Thyroid gland (tissue), 4 donors: ENCODE measurements at regions not wholly inside any gene's neighbourhood (a gene's known extent, or its start where the extent isn't known, plus 50 kb on each side); places are given as distances from the start of the nearest gene placed in this dataset.

Experiments used
- DNase-seq, 2 donors: peaks; one replicate each; pipeline ENCODE4 v3.0.0-alpha.2; 2019
- H3K27ac ChIP-seq, 3 donors: fragments of 200-600 bp; sonication (generic); 1 replicate in 2 of 3; 2 replicates in 1 of 3; pipeline ENCODE4 v1.5.1; 2016 to 2019; ENCODE audit warnings: mild to moderate bottlenecking in 1 of 3, moderate library complexity in 1 of 3
- H3K27me3 ChIP-seq: fragments of 200-600 bp; sonication (generic); one replicate; pipeline ENCODE4 v1.5.1; 2019
- H3K36me3 ChIP-seq, 2 donors: fragments of 200-600 bp; sonication (generic); one replicate each; pipeline ENCODE4 v1.5.1; 2016 to 2019
- H3K4me1 ChIP-seq, 2 donors: fragments of 200-600 bp; sonication (generic); one replicate each; pipeline ENCODE4 v1.5.1; 2017 to 2019
- H3K4me3 ChIP-seq, 3 donors: fragments of 200-600 bp; sonication (generic); replicated peaks in 1 of 3; 1 replicate in 2 of 3; 2 replicates in 1 of 3; pipeline ENCODE4 v1.5.1; 2016; ENCODE audit warnings: mild to moderate bottlenecking in 1 of 3
- H3K9me3 ChIP-seq: fragments of 200-600 bp; sonication (generic); one replicate; pipeline ENCODE4 v1.5.1; 2017
- POLR2A ChIP-seq, 2 donors: fragments of 450-650 bp; IDR thresholded peaks; one replicate each; pipeline ENCODE4 v1.6.1; 2017; ENCODE audit warnings: antibody characterized with exemption in 2 of 2, mild to moderate bottlenecking in 2 of 2, moderate library complexity in 1 of 2
- WGBS, 2 donors: methylation state at CpG; one replicate each; pipeline ENCODE4 v1.1.5; 2017; 5-methylcytosine and 5-hydroxymethylcytosine counted together
- intact Hi-C: fragments of 100-400 bp; cut with DNase I; formaldehyde crosslinking; loops from one replicate; pipeline ENCODE4 v1.15.1; 2023
- TF ChIP-seq, protein P1 (sequence below), 6 experiments: fragments of 200-600 bp in 3 of 6; fragments of 450-650 bp in 3 of 6; sonication (generic) in 3 of 6; IDR thresholded peaks; one replicate each; pipeline ENCODE4 v1.5.1; 2016 to 2019; ENCODE audit warnings: antibody characterized with exemption in 6 of 6, mild to moderate bottlenecking in 2 of 6, inconsistent platforms in 1 of 6, moderate library complexity in 1 of 6

DNA sequence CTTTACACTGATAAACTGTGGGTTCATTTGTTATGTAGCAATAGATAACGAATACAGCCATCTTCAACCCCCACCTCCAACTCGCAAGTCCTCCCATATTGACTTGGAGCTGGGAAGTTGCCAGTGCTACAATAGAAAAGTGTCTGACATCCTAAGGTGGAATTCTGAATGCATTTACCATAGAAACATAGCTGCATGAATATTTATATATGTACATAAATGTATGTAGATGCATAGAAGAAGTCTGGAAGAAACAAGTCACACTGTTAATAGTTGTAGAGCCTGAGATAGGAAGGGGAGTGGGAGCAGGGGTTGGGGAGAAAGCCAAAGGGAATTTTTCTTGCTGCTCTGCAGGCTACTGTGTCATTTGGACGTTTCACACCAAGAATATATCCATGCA, 88.1 kb upstream of the SSBP2 start:
- H3K9me3 ChIP-seq: no peaks in the 10 kb centered on the region
- H3K4me3 ChIP-seq: no peak overlapping the region
- no peaks in the 10 kb centered on the region for H3K27me3 ChIP-seq
- H3K27ac ChIP-seq: no peak overlapping the region
- no peak for DNase-seq
- WGBS, 2 donors: 86% methylated on average over 3 of the region's 3 CpGs
- intact Hi-C loops: no loop called here
- TF ChIP-seq, protein P1, sequence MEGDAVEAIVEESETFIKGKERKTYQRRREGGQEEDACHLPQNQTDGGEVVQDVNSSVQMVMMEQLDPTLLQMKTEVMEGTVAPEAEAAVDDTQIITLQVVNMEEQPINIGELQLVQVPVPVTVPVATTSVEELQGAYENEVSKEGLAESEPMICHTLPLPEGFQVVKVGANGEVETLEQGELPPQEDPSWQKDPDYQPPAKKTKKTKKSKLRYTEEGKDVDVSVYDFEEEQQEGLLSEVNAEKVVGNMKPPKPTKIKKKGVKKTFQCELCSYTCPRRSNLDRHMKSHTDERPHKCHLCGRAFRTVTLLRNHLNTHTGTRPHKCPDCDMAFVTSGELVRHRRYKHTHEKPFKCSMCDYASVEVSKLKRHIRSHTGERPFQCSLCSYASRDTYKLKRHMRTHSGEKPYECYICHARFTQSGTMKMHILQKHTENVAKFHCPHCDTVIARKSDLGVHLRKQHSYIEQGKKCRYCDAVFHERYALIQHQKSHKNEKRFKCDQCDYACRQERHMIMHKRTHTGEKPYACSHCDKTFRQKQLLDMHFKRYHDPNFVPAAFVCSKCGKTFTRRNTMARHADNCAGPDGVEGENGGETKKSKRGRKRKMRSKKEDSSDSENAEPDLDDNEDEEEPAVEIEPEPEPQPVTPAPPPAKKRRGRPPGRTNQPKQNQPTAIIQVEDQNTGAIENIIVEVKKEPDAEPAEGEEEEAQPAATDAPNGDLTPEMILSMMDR (IDR thresholded peaks at IDR 0.05): no peak
- no peak for TF ChIP-seq POLR2A (IDR thresholded peaks at IDR 0.05)
- H3K4me1 ChIP-seq: peaks cover 3 to 4% of the 10 kb centered on the region in 2 donors
- H3K36me3 ChIP-seq: no peaks in the 10 kb centered on the region

DNA sequence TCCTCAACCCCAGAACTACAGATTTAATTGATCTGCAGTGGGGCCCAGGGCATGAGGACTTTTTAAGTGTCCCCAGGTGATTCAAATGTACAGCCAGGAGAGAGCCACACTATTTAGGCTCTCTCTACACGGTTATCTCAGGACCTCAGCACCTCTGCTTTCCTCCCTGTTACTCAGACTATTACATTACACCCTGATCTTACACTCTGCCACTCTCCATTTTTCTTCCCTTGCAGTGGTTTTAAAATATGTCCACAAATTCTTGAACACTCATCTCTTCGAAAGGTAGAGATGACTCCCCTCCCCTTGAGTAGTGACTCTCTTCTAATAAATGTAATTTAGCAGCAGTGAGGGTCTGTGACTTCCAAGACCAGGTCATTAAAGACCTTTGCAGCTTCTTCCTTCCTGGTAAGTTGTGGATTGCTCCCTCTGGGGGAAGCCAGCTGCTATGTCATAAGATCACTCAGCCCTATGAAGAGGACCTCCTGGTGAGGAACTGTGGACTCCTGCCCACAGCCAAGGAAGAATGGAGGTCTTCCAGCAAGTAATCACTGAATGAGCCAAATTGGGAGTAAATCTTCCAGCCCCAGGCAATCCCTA, 87.5 kb upstream of the SSBP2 start:
- 66 to 72% methylated on average over 2 of the region's 2 CpGs for WGBS, 2 donors
- peaks cover 3 to 4% of the 10 kb centered on the region in 2 donors for H3K4me1 ChIP-seq
- DNase-seq: peak; percentile 19 to 22
- H3K9me3 ChIP-seq: no peaks in the 10 kb centered on the region
- no peak overlapping the region for H3K27ac ChIP-seq
- intact Hi-C loops: no loop called here
- H3K4me3 ChIP-seq: no peak overlapping the region
- TF ChIP-seq, protein P1 (IDR thresholded peaks at IDR 0.05): peak in 5 of 6 experiments; percentile 18 to 53 (median 44)
- no peak for TF ChIP-seq POLR2A (IDR thresholded peaks at IDR 0.05)
- no peaks in the 10 kb centered on the region for H3K36me3 ChIP-seq
- H3K27me3 ChIP-seq: no peaks in the 10 kb centered on the region

GRCh38 chr5:81837667-81838306, 86.9 kb upstream of the SSBP2 start:
- Histone ChIP-seq H3K4me3 (no peak overlapping the region), H3K36me3 (no peaks in the 10 kb centered on the region), H3K4me1 (peaks cover 0 to 3% of the 10 kb centered on the region in 2 donors), H3K27me3 (no peaks in the 10 kb centered on the region), H3K9me3 (no peaks in the 10 kb centered on the region), H3K27ac (no peak overlapping the region)
- DNase-seq: no peak
- intact Hi-C loops: no loop called here
- WGBS, 2 donors: 91 to 92% methylated on average over 4 of the region's 4 CpGs
- TF ChIP-seq, protein P1 (IDR thresholded peaks at IDR 0.05): no peak
- TF ChIP-seq POLR2A (IDR thresholded peaks at IDR 0.05): no peak

DNA sequence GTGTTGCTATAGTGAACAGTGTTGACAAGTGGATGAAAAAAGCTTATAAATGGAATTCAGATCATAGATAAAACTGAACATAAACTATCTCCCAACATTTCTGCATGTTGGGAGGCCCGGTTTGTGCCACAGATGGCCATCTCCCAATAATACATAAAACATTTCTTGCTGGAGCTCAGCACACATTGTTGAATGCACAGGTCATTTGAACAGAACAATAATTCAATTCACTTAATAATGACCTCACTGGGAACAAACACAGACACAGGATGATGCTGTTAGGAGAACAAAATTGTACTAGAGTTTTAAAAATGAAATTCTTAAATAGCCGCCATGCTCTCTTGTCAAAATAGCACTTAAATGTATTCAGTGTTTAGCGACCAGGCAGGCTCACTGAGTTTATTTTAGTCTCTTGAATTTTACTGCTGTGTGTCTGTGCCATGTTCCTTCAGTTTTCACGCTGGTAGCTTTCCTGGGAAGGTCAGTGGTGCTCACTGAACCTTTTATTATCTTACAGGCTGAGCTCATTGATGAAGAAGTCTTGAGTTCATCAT, 85.0 kb upstream of the SSBP2 start:
- TF ChIP-seq, protein P1 (IDR thresholded peaks at IDR 0.05): no peak
- TF ChIP-seq POLR2A (IDR thresholded peaks at IDR 0.05): no peak
- no peaks in the 10 kb centered on the region for H3K36me3 ChIP-seq
- 60 to 67% methylated on average over 4 of the region's 4 CpGs for WGBS, 2 donors
- no peak overlapping the region for H3K4me3 ChIP-seq
- intact Hi-C loops: no loop called here
- no peak for DNase-seq
- H3K4me1 ChIP-seq: peaks cover 0 to 3% of the 10 kb centered on the region in 2 donors
- no peaks in the 10 kb centered on the region for H3K9me3 ChIP-seq
- H3K27ac ChIP-seq: no peak overlapping the region
- H3K27me3 ChIP-seq: no peaks in the 10 kb centered on the region

DNA sequence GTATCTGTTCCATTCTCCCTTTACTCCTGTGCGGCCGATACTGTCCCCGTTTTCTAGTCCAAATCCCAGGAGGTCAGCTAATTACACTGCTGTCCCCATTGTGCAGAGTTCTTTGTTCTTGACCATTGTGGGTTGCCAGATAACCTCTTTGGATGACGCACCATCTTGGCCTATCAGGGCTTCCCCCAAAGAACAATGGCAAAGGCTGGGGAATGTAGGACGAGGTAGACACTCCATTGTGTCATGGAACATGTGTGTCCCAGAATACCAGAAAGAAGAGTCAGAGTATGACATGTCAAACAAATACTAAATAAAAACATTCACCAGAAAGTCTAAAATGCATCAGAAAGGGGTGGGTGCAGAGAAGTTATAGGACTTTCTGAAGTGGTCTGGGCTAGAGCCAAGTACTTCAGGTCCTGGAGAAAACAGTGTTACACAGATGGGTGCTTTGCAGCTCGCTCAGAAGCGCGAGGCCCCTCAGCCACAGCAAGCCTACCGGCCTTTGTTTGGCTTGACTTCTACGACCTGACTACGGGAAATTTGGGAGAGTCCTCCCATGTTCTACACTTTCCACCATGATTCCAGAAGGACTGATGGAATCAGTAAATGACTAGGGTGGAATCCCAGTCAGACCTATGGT, 83.2 kb upstream of the SSBP2 start:
- no peaks in the 10 kb centered on the region for H3K9me3 ChIP-seq
- WGBS, 2 donors: 65 to 71% methylated on average over 11 of the region's 11 CpGs
- H3K36me3 ChIP-seq: no peaks in the 10 kb centered on the region
- H3K27me3 ChIP-seq: no peaks in the 10 kb centered on the region
- intact Hi-C loops: no loop called here
- H3K27ac ChIP-seq: no peak overlapping the region
- H3K4me3 ChIP-seq: no peak overlapping the region
- TF ChIP-seq, protein P1 (IDR thresholded peaks at IDR 0.05): no peak
- TF ChIP-seq POLR2A (IDR thresholded peaks at IDR 0.05): no peak
- DNase-seq: peak; percentile 54 to 66
- peaks cover 0 to 3% of the 10 kb centered on the region in 2 donors for H3K4me1 ChIP-seq
